Activated B cell treated with CpG ODN at 0.5 μM for 24 hours (primary cell): ENCODE measurements at regions not wholly inside any gene's neighbourhood (a gene's known extent, or its start where the extent isn't known, plus 50 kb on each side); places are given as distances from the start of the nearest gene placed in this dataset.

Experiments used
- ATAC-seq: fragments of 200-7000 bp; cut with Tn5 transposase; one replicate; pipeline ENCODE4 v1.10.0; 2021; ENCODE audit warnings: low read depth, mild to moderate bottlenecking, moderate library complexity
- CTCF ChIA-PET: fragments of 350-600 bp; sonication (Branson Sonifier 250); formaldehyde crosslinking; loops from one replicate; lab custom pipeline; 2021; ENCODE audit warnings: antibody characterized with exemption; lab: Charles Lee
- POLR2A ChIA-PET: fragments of 350-600 bp; sonication (Branson Sonifier 250); formaldehyde crosslinking; loops from one replicate; lab custom pipeline; 2021; ENCODE audit warnings: antibody characterized with exemption; lab: Charles Lee
- DNase-seq: peaks from one replicate; pipeline ENCODE4 v3.0.0; 2022
- H3K27ac Mint-ChIP-seq: one replicate; pipeline ENCODE4 v1.8.0; 2020; ENCODE audit warnings: mixed read lengths
- H3K27me3 Mint-ChIP-seq: one replicate; pipeline ENCODE4 v1.8.0; 2021; ENCODE audit warnings: mixed read lengths
- H3K36me3 Mint-ChIP-seq: one replicate; pipeline ENCODE4 v1.8.0; 2021; ENCODE audit warnings: low read depth, mixed read lengths
- H3K4me1 Mint-ChIP-seq: one replicate; pipeline ENCODE4 v1.8.0; 2021; ENCODE audit warnings: mixed read lengths
- H3K4me3 Mint-ChIP-seq: one replicate; pipeline ENCODE4 v1.8.0; 2020; ENCODE audit warnings: mild to moderate bottlenecking, mixed read lengths
- H3K9me3 Mint-ChIP-seq: one replicate; pipeline ENCODE4 v1.8.0; 2020; ENCODE audit warnings: mixed read lengths
- CTCF ChIP-seq: fragments of 200-600 bp; IDR thresholded peaks from one replicate; pipeline ENCODE4 v1.8.0; 2022; ENCODE audit warnings: antibody characterized with exemption, mild to moderate bottlenecking
- intact Hi-C: fragments of 100-400 bp; cut with micrococcal nuclease; formaldehyde crosslinking; loops from one replicate; pipeline ENCODE4 v1.15.1; 2024

DNA sequence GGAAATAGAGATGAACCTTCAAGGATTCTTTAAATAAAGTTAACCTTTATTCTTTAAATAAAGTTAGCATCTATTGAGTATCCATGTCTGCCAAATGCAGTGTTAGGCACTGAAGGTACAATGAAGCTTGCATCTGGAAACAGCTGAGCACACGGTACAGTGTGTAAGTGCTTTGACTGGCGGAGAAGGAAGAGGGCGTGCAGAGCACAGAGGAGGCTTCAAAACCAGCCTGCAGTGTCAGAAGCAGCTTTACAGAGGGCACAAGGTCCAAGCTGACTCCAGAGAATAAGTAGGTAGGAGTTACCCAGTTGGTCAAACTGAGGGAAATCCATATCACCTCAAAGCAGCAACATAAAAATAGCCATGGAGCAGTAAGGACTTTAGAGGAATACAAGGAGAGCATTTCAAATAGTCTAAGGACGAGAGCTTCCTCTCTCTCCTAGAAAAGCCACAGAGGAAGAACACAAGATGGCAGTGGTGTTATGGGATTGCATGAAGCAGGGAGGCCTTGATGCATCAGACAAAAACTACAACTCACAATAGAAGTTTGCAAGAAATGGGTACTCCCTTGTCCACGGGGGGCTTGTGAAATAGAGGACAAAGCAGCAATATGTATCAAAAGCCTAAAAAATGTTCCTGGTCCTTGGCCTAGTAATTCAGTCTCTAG is 60.3 kb upstream of the PPP2R3A start:
- H3K27me3 Mint-ChIP-seq: peaks cover 2% of the 10 kb centered on the region
- no peak for DNase-seq
- TF ChIP-seq CTCF: no peak
- no peak overlapping the region for H3K27ac Mint-ChIP-seq
- ATAC-seq: no peak
- intact Hi-C loops: no loop called here
- no peaks in the 10 kb centered on the region for H3K36me3 Mint-ChIP-seq
- CTCF ChIA-PET: no interaction called here
- H3K4me3 Mint-ChIP-seq: no peak overlapping the region
- POLR2A ChIA-PET: no interaction called here
- H3K4me1 Mint-ChIP-seq: no peaks in the 10 kb centered on the region
- H3K9me3 Mint-ChIP-seq: no peaks in the 10 kb centered on the region

DNA sequence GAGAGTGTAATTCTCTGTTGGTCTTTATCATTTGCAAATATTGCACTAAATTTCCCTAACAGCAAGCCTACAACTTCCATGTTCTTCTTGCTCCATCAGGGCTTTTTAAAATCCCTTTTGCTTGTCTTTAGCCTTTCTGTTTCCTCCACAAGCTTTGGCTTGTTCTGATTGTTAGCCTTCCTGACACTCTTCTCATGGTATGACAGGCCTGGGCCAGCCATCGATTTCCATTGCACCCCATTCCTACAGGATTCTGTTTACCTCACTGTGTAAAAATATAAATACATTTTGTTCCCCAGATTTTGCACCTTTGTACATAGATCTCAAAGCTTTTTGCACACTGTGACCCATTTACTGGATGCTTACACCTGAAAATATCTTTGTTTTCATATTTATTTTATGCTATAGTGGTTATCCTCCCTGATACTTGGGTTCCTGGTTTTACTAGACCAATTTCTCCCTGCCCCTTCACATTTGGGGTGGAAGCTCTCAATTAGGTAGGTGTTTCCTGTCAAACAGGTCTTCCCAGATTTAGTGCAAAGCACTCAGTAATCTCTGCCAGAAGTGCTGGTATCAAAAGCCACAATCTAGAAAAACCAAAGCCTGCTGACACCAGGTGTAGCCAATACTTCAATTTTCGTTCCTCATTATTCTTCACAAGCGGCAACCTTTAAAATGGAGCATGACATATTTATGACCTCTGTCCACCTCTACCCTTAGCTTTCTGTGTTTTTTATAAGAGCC is 57.9 kb upstream of the PPP2R3A start:
- H3K9me3 Mint-ChIP-seq: no peaks in the 10 kb centered on the region
- no peak for TF ChIP-seq CTCF
- H3K36me3 Mint-ChIP-seq: no peaks in the 10 kb centered on the region
- no peak overlapping the region for H3K4me3 Mint-ChIP-seq
- no peak overlapping the region for H3K27ac Mint-ChIP-seq
- DNase-seq (no peak), ATAC-seq (no peak)
- ChIA-PET CTCF (no interaction called here), POLR2A (no interaction called here)
- no peaks in the 10 kb centered on the region for H3K4me1 Mint-ChIP-seq
- H3K27me3 Mint-ChIP-seq: no peaks in the 10 kb centered on the region
- intact Hi-C loops: no loop called here

DNA sequence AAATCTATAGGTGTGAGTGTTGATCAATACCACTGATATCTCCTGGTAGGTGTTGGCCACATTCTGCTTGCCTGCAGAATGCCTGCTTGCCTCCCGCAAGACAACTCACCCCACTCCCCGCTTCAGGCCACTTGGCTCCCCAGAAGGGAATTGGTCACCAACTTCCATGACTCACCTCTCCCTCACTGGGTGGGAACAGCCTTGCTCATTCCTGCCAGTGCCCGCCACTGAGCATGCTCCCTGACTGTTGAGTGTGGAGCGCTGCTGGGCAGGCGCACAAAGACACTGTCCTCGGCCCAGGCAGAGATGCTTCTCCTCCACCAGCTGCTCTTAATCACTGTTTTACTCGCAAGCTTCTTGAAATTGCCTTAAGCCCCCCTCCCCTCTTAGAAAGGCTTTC is 57.3 kb upstream of the PPP2R3A start:
- Mint-ChIP-seq H3K27ac (no peak overlapping the region), H3K27me3 (no peaks in the 10 kb centered on the region), H3K4me3 (no peak overlapping the region), H3K9me3 (no peaks in the 10 kb centered on the region), H3K36me3 (no peaks in the 10 kb centered on the region), H3K4me1 (no peaks in the 10 kb centered on the region)
- intact Hi-C loops: no loop called here
- no peak for ATAC-seq
- TF ChIP-seq CTCF: no peak
- ChIA-PET CTCF (no interaction called here), POLR2A (no interaction called here)
- no peak for DNase-seq

- H3K27ac Mint-ChIP-seq: no peak overlapping the region
- ATAC-seq: no peak
- no peaks in the 10 kb centered on the region for H3K4me1 Mint-ChIP-seq
- H3K36me3 Mint-ChIP-seq: no peaks in the 10 kb centered on the region
- ChIA-PET POLR2A (no interaction called here), CTCF (no interaction called here)
- no peaks in the 10 kb centered on the region for H3K9me3 Mint-ChIP-seq
- H3K27me3 Mint-ChIP-seq: no peaks in the 10 kb centered on the region
- no peak overlapping the region for H3K4me3 Mint-ChIP-seq
- intact Hi-C loops: no loop called here
- no peak for DNase-seq
- no peak for TF ChIP-seq CTCF
Measured at GRCh38 chr3:135908737-135909136, 56.8 kb upstream of the PPP2R3A start.

DNA sequence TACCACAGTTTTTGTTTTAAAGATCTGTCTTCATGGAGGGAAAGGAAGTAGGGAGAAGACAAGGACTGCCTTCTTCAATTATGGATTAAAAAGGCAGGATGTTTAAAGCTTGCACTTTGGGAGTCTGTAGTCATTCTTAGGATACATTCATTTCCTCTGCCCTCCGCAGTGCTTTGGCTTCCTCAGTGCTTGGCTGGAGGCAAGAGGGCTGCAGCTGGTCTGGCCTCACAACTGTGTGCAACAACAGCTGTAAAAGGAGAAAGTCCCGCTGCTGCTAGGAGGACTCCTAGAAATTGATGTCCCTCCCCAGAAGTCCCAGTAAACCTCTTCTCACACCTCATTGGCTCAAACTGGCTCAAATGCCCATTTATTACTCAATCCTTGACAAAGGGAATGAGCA is 54.4 kb upstream of the PPP2R3A start:
- ATAC-seq (no peak), DNase-seq (no peak)
- H3K4me3 Mint-ChIP-seq: no peak overlapping the region
- ChIA-PET POLR2A (no interaction called here), CTCF (no interaction called here)
- H3K4me1 Mint-ChIP-seq: no peaks in the 10 kb centered on the region
- H3K9me3 Mint-ChIP-seq: no peaks in the 10 kb centered on the region
- no peak for TF ChIP-seq CTCF
- H3K36me3 Mint-ChIP-seq: no peaks in the 10 kb centered on the region
- no peak overlapping the region for H3K27ac Mint-ChIP-seq
- peaks cover 4% of the 10 kb centered on the region for H3K27me3 Mint-ChIP-seq
- intact Hi-C loops: no loop called here
